SKM-1 (cell line): ENCODE measurements at regions not wholly inside any gene's neighbourhood (a gene's known extent, or its start where the extent isn't known, plus 50 kb on each side); places are given as distances from the start of the nearest gene placed in this dataset.
"Not testable (repeated sequence)": the region's sequence is repeated elsewhere in the genome, so short reads cannot be mapped to it uniquely, and the experiment has no call there.

Source experiments
- DNase-seq: peaks from one replicate; lab custom pipeline; 2025; ENCODE audit not compliant: unreplicated experiment; lab: John Stamatoyannopoulos, UW

DNA sequence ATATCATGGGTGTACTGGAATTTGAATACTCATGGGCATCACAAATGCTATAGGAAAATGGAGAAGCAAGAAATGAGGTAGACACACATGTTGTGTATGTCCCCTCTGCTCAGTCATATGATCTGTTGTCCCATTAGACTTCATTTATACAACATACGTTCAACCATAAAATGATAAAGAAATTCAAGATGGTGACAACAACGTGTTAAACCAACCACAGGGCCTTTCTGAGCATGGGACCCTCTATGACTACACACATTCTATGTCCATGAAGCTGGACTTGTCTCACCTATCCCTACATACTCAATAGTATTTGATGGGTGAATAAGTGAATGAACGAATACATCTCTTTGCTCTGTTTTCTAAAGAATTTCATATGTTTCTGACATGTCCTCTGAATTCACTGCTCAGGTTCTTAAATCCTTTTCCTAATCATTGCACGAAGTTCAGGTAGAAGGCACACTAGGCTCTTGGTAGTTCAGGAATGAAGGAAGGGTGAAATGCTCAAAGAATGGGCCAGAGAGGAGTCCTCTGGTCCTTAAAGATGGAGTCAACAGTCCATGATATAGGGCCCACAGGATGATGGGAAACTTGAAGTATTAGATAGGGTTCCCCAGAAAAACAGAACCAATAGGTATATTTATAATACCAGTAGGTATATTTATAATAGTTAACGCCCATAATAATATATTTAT, 105.7 kb upstream of the PPM1H start:
- no peak for DNase-seq

- no peak for DNase-seq
Observed at GRCh38 chr12:63038713-63039100, 103.8 kb upstream of the PPM1H start.

DNA sequence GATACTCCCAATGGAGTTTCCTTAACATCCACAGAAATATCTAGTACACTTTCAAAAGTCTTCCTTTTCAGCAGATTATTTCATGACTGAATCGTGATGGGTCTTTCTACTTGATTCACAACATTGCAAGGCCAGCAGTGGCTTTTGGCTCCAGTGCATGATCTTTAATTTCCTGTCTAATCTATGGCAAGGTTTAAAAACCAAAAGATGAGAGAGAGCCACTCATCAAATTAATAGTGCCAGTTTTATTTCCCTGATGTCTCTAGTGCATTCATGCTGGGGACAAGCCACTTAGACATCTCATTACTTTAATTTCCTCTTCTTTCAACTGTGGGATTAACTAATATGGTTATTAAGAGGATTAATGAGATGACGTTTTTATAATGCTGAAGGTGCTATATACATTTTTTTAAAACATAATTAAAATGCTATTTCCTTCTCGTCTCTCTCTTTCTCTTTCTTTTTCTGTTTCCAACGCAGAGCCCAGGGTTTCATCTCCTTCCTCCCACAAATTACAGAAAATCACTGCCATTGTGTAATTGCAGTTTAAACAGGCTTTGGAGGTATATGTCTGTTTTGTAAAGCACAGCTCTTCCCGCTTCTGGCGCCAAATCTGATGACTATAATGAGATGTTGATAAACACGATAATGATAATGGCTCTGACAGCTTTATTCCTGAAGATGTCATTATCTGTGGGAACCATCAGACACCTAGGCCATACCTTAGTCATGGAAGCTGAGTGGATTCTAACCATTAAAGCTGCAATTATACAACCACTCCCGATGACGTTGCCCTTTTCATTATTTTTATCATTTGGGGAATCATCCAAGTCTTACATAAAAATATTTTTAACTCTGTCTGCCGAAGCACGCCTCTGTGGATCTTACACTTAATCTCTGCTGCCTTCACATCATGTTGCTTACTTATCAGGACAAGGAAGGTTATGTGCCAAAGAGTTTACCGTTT, 103.1 kb upstream of the PPM1H start:
- DNase-seq = no peak

- no peak for DNase-seq
Observed at GRCh38 chr12:63036974-63037335, 102.0 kb upstream of the PPM1H start.

- DNase-seq = no peak
Observed at GRCh38 chr12:63036216-63036973, 101.4 kb upstream of the PPM1H start.

- no peak for DNase-seq
Observed at GRCh38 chr12:63034601-63035000, 99.7 kb upstream of the PPM1H start.

DNA sequence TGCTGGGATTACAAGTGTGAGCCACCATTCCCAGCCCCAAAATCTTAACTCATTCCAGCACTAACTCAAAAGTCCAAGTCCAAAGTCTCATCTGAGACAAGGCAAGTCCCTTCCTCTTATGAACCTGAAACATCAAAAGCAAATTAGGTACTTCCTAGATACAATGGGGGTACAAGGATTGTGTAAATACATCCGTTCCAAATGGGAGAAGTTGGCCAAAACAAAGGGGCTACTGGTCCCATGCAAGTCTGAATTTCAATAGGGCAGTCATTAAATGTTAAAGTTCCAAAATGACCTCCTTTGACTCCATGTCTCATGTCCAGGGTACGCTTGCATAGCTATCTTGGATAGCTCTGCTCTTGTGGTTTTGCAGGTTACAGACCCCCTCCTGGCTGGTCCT, 94.7 kb upstream of the PPM1H start:
- DNase-seq = no peak

DNA sequence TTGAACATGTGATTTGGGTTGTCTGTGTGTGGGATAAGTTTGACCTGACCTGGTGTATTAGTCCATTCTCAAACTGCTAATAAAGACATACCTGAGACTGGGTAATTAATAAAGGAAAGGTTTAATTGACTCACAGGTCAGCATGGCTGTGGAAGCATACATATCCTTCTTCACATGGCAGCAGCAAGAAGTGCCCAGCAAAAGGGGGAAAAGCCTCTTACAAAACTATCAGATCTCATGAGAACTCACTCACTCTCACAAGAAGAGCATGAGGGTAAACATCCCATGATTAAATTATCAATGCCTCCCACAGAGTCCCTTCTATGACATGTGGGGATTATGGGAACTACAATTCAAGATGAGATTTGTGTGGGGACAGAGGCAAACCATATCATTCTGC, 94.0 kb upstream of the PPM1H start:
- DNase-seq = no peak

DNA sequence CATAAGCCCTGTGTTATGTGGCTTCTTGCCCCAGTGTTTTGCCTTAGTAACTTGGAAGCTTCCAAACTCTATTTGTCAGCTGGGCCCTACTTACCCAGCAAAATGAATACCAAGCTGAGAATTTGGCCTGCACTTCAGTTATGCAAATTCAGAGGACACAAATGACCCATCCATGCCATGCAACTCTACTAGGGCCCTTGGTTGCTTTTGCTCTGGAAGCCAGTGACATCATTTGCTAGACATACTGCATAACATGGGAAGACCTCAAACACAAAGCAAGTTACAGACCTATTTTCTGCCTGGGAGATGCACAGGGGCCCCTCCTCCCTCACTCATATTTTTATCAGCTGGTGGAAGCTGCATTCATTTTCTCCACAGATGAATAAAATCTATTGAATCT, 90.2 kb upstream of the PPM1H start:
- no peak for DNase-seq

- no peak for DNase-seq
Observed at GRCh38 chr12:63023926-63024325, 89.0 kb upstream of the PPM1H start.

GRCh38 chr12:63021116-63021515, 86.2 kb upstream of the PPM1H start:
- DNase-seq = no peak

- DNase-seq = no peak
Observed at GRCh38 chr12:63020269-63020668, 85.3 kb upstream of the PPM1H start.

- no peak for DNase-seq
Observed at GRCh38 chr12:63018273-63018672, 83.3 kb upstream of the PPM1H start.

GRCh38 chr12:63013302-63013701, 78.4 kb upstream of the PPM1H start:
- no peak for DNase-seq

DNA sequence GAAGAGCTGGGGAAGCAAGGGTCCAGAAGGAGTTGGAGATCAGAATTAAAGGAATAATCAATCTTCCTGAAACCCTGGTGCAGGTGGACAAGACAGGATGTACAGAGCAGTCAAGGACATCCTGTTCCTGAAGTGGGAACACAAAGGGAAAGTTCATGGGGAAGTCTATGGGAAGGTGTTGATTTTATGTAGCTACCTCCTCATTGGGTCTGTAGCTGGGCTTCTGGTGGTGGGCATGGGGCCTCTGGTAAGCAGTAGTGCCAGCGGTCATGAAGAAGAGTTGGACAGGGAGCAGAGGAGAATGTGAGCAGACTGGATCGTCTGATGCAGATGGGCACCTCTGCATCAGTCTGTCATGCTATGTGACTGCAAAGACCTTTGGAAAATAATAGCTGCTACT, 75.7 kb upstream of the PPM1H start:
- DNase-seq = no peak

DNA sequence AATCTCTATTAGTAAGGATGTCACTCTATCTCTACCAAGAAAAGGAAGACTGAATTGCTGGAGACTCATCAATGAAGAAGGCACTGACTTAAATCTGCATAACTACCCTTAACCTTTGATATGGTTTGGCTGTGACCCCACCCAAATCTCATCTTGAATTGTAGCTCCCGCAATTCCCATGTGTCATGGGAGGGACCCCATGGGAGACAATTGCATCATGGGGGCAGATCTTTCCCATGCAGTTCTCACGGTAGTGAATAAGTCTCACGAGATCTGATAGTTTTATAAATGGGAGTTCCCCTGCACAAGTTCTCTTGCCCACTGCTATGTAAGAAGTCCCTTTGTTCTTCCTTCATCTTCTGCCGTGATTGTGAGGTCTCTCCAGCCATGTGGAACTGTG, 73.4 kb upstream of the PPM1H start:
- no peak for DNase-seq

- no peak for DNase-seq
Observed at GRCh38 chr12:63007726-63008125, 72.8 kb upstream of the PPM1H start.

- DNase-seq = no peak
Observed at GRCh38 chr12:63006536-63006935, 71.6 kb upstream of the PPM1H start.

- DNase-seq = no peak
Observed at GRCh38 chr12:63005382-63005781, 70.4 kb upstream of the PPM1H start.

- DNase-seq = no peak
Observed at GRCh38 chr12:63003223-63003819, 68.4 kb upstream of the PPM1H start.

DNA sequence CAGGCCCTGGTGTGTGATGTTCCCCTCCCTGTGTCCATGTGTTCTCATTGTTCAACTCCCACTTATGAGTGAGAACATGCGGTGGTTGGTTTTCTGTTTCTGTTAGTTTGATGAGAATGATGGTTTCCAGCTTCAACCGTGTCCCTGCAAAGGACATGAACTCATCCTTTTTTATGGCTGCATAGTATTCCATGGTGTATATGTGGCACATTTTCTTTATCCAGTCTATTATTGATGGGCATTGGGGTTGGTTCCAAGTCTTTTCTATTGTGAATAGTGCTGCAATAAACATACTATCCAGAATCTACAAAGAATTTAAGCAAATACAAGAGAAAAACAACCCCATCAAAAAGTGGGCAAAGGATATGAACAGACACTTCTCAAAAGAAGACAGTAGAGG, 67.1 kb upstream of the PPM1H start:
- not testable (repeated sequence) for DNase-seq
